Aorta (tissue), 5 donors: ENCODE measurements at regions not wholly inside any gene's neighbourhood (a gene's known extent, or its start where the extent isn't known, plus 50 kb on each side); places are given as distances from the start of the nearest gene placed in this dataset.

Experiments used
- ATAC-seq: fragments of 200-7000 bp; cut with Tn5 transposase; one replicate; pipeline ENCODE4 v1.9.1; 2022; ENCODE audit warnings: moderate library complexity; ENCODE audit not compliant: low FRiP score
- DNase-seq, 2 donors: peaks; one replicate each; pipeline ENCODE4 v3.0.0-alpha.2; 2020
- H3K27ac ChIP-seq, 2 donors: one replicate each; pipeline ENCODE4 v1.5.1; 2013; ENCODE audit warnings: low read length in 2 of 2, mild to moderate bottlenecking in 2 of 2, moderate library complexity in 2 of 2, control low read depth in 1 of 2, inconsistent platforms in 1 of 2, low read depth in 1 of 2
- H3K27me3 ChIP-seq, 2 donors: one replicate each; pipeline ENCODE4 v1.6.1; 2013; ENCODE audit warnings: control low read depth in 1 of 2, low read length in 1 of 2, mild to moderate bottlenecking in 1 of 2, moderate library complexity in 1 of 2; ENCODE audit not compliant: insufficient read depth in 2 of 2, control insufficient read depth in 1 of 2
- H3K36me3 ChIP-seq, 2 donors: one replicate each; pipeline ENCODE4 v1.6.1; 2013; ENCODE audit warnings: control low read depth in 1 of 2, low read length in 1 of 2, mild to moderate bottlenecking in 1 of 2; ENCODE audit not compliant: insufficient read depth in 2 of 2, control insufficient read depth in 1 of 2
- H3K4me1 ChIP-seq, 2 donors: one replicate each; pipeline ENCODE4 v1.6.1; 2013; ENCODE audit warnings: low read length in 2 of 2, control low read depth in 1 of 2, mild to moderate bottlenecking in 1 of 2, moderate library complexity in 1 of 2; ENCODE audit not compliant: insufficient read depth in 2 of 2, control insufficient read depth in 1 of 2
- H3K4me3 ChIP-seq, 2 donors: one replicate each; pipeline ENCODE4 v1.5.1; 2013; ENCODE audit warnings: low read length in 2 of 2, control low read depth in 1 of 2, mild to moderate bottlenecking in 1 of 2
- H3K9me3 ChIP-seq: one replicate; pipeline ENCODE4 v1.6.1; 2013; ENCODE audit warnings: mild to moderate bottlenecking, low read length; ENCODE audit not compliant: control insufficient read depth
- WGBS, 2 donors: extraction: QIAGEN DNeasy Blood & Tissue Kit; methylation state at CpG; one replicate each; pipeline ENCODE4 v1.1.7; 2013; 5-methylcytosine and 5-hydroxymethylcytosine counted together
- intact Hi-C, 2 donors: fragments of 100-400 bp; cut with DNase I; formaldehyde crosslinking; loops; one replicate each; pipeline versions ENCODE4 v1.14.2 to v1.15.0; 2022
- donor health status: healthy with polysubstance abuse.
- donor health status: Bipolar disorder and iron deficiency.
- donor health status: DM: no; HTN: no; CAD: no.
- donor health status: DM: no; HTN: no; CAD: no.
- donor health status: DM: yes; HTN: yes; CAD: no.

- DNase-seq (no peak), ATAC-seq (no peak)
- intact Hi-C loops, result no loop called here
- H3K27ac ChIP-seq, result no peak overlapping the region
- no peaks in the 10 kb centered on the region for H3K9me3 ChIP-seq
- no peaks in the 10 kb centered on the region for H3K36me3 ChIP-seq
- H3K27me3 ChIP-seq, result no peaks in the 10 kb centered on the region
- no peaks in the 10 kb centered on the region for H3K4me1 ChIP-seq
- no peak overlapping the region for H3K4me3 ChIP-seq
- WGBS, 2 donors, result 84 to 85% methylated on average over 1 to 2 of the region's 2 CpGs
Observed at GRCh38 chr11:116648247-116649174, 124.3 kb downstream of the BUD13 start.

- no peaks in the 10 kb centered on the region for H3K4me1 ChIP-seq
- H3K36me3 ChIP-seq, result no peaks in the 10 kb centered on the region
- no peaks in the 10 kb centered on the region for H3K9me3 ChIP-seq
- intact Hi-C loops, result no loop called here
- no peak for ATAC-seq
- WGBS, 2 donors, result 83 to 84% methylated on average over 7 of the region's 7 CpGs
- H3K27me3 ChIP-seq, result no peaks in the 10 kb centered on the region
- H3K27ac ChIP-seq, result no peak overlapping the region
- DNase-seq, result no peak
- H3K4me3 ChIP-seq, result no peak overlapping the region
Observed at GRCh38 chr11:116647305-116648080, 125.3 kb downstream of the BUD13 start.

DNA sequence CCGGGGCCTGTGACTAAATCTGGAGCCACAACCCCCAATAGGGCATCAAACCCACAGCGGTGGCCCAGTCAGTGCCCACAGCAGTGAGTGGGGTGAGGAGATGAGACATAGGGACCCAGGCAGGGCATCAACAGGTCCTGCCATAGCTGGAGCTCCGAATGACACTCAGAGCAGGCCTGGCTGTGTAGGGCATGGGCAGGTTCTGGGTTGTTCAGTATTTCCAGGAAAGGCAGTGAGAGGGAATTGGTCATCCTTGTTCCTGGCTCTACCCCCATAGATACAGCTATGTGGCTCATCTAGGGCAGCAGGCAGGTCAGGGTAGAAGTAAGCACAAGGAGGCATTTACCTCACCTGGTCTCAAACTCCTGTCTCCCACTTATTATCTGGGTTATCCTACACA is 126.6 kb downstream of the BUD13 start:
- Histone ChIP-seq H3K4me1 (no peaks in the 10 kb centered on the region), H3K9me3 (no peaks in the 10 kb centered on the region), H3K27ac (no peak overlapping the region), H3K27me3 (no peaks in the 10 kb centered on the region), H3K36me3 (no peaks in the 10 kb centered on the region), H3K4me3 (no peak overlapping the region)
- intact Hi-C loops, result no loop called here
- 89 to 91% methylated on average over 3 of the region's 3 CpGs for WGBS, 2 donors
- ATAC-seq (no peak), DNase-seq (no peak)

DNA sequence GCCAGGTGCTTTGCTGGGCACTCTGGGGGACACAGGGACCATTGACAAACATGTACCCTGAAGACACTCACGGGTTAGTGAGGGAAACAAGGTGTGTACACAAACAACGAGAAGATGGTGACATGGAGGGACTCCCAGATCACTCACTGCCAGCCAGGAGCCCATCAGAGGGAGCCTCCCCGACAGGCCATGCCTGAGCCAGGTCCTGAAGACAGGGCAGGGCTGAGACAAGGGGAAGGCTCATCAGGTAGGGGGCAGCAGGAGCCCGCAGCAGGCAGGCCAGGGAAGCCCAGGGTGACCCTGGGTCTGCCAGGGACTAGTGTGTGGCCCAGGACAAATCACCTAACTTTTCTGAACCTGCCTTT is 127.9 kb downstream of the BUD13 start:
- Histone ChIP-seq H3K9me3 (no peaks in the 10 kb centered on the region), H3K4me3 (no peak overlapping the region), H3K36me3 (no peaks in the 10 kb centered on the region), H3K27ac (no peak overlapping the region), H3K4me1 (no peaks in the 10 kb centered on the region), H3K27me3 (no peaks in the 10 kb centered on the region)
- 48 to 54% methylated on average over 4 of the region's 4 CpGs for WGBS, 2 donors
- DNase-seq, result no peak
- intact Hi-C loops, result loop anchor here in 1 of 2 donors (5.0 kb wide), 2 partner anchors 133 to 193 kb away; no protein-coding TSS in a partner anchor
- ATAC-seq, result no peak

- no peak for DNase-seq
- no peak for ATAC-seq
- Histone ChIP-seq H3K36me3 (no peaks in the 10 kb centered on the region), H3K4me3 (no peak overlapping the region), H3K9me3 (no peaks in the 10 kb centered on the region), H3K4me1 (no peaks in the 10 kb centered on the region), H3K27me3 (no peaks in the 10 kb centered on the region), H3K27ac (no peak overlapping the region)
- 44% methylated on average over 16 of the region's 16 CpGs for WGBS, 2 donors
- intact Hi-C loops, result loop anchor here in 1 of 2 donors (5.0 kb wide), 2 partner anchors 132 to 192 kb away; no protein-coding TSS in a partner anchor
Observed at GRCh38 chr11:116644201-116644940, 128.4 kb downstream of the BUD13 start.

DNA sequence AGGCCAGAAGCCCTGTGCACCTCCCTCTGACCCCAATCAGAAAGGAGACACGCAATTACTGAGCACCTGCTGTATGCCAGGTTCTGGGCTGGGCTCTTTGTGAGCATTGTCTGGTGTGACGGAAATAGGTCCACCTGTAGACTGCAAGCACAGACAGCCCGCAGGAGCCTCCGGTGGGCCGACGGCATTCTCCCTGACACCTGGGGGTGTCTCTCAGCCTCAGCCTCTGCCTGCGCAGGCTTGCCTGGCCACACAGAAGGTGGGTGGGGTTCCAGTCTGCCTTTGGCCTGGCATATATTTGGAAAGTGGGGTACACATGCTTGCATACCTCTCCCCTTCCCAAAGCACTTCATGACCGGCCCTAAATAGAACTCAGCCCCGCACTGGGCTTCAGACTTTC is 129.3 kb downstream of the BUD13 start:
- Histone ChIP-seq H3K27ac (no peak overlapping the region), H3K27me3 (no peaks in the 10 kb centered on the region), H3K9me3 (no peaks in the 10 kb centered on the region), H3K4me1 (no peaks in the 10 kb centered on the region), H3K4me3 (no peak overlapping the region), H3K36me3 (no peaks in the 10 kb centered on the region)
- 79 to 80% methylated on average over 9 of the region's 9 CpGs for WGBS, 2 donors
- intact Hi-C loops, result loop anchor here in 1 of 2 donors (5.0 kb wide), 2 partner anchors 131 to 191 kb away; no protein-coding TSS in a partner anchor
- DNase-seq (no peak), ATAC-seq (no peak)

DNA sequence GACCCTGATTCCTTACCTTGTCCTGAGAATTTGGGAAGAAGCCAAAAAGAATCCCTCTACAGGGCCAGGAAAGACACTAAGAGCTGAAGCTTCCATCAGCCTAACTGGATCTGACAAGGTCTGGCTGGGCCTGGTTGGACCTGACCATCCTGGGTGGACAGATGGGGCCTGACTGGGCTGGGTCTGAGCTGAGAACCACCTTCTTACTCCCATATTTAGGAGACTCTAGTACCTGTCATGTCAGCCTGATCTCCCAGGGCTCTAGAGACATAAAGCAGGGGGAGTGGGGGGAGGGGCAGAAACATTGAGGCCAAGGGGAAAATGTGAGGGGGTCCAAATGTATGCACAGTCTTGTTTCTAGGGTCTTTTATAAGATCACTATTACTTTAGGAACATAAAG is 129.9 kb downstream of the BUD13 start:
- Histone ChIP-seq H3K4me3 (no peak overlapping the region), H3K27me3 (no peaks in the 10 kb centered on the region), H3K27ac (no peak overlapping the region), H3K4me1 (no peaks in the 10 kb centered on the region), H3K36me3 (no peaks in the 10 kb centered on the region), H3K9me3 (no peaks in the 10 kb centered on the region)
- intact Hi-C loops, result loop anchor here in 1 of 2 donors (5.0 kb wide), 2 partner anchors 131 to 191 kb away; no protein-coding TSS in a partner anchor
- ATAC-seq (no peak), DNase-seq (no peak)

DNA sequence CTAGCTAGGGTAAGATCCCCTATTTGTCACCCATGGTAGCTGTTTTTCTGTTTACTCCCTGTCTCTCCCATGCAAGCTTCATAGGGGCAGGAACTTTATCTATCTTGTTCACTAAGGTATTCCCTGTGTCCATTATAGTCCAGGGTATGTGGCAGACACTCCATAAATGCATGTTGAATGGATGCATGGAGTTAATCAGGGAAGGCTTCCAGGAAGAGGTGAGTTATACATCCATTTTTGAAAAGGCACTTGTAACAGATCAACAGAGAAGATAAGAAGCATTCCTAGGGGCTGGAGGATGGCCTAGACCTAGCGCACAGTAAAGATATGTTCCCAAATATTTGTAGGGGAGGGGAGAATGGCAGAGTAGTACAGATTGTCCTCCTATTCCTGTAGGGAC is 130.3 kb downstream of the BUD13 start:
- Histone ChIP-seq H3K27ac (no peak overlapping the region), H3K4me3 (no peak overlapping the region), H3K9me3 (no peaks in the 10 kb centered on the region), H3K4me1 (no peaks in the 10 kb centered on the region), H3K27me3 (no peaks in the 10 kb centered on the region), H3K36me3 (no peaks in the 10 kb centered on the region)
- DNase-seq, result no peak
- 79 to 85% methylated on average over 1 of the region's 1 CpG for WGBS, 2 donors
- no peak for ATAC-seq
- intact Hi-C loops, result loop anchor here in 1 of 2 donors (5.0 kb wide), 2 partner anchors 130 to 190 kb away; no protein-coding TSS in a partner anchor
